NCI-H1105 treated with DMSO at 0.1 percent for 48 hours (cell line): ENCODE measurements at regions not wholly inside any gene's neighbourhood (a gene's known extent, or its start where the extent isn't known, plus 50 kb on each side); places are given as distances from the start of the nearest gene placed in this dataset.
"Not testable (repeated sequence)": the region's sequence is repeated elsewhere in the genome, so short reads cannot be mapped to it uniquely, and the experiment has no call there.

Experiments
- DNase-seq: peaks from one replicate; lab custom pipeline; 2025; lab: John Stamatoyannopoulos, UW

- DNase-seq: no peak
These were observed 270.4 kb downstream of the MIAT start for GRCh38 chr22:26927821-26928220.

DNA sequence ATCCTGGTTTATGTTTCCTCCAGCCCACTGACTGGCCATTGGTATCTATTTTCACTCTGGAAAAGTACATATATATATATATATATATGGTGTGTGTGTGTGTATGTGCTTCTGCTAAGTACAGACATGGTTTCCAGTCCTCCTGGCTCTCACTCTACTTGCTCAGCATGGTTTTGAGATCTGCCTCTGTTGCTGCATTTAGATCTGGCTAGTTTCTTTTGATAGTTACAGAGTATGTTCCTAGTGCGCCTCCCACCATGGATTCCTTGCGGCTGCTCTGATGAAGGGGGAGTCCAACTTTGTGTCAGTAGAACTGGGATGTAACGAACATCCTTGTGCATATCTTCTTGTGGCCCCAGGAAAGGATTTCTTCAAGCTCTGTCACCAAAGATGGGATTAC lies 274.1 kb downstream of the MIAT start:
- no peak for DNase-seq

GRCh38 chr22:26933105-26933590 lies 275.8 kb downstream of the MIAT start:
- no peak for DNase-seq

- no peak for DNase-seq
These were observed 279.8 kb downstream of the MIAT start for GRCh38 chr22:26937213-26937612.

DNA sequence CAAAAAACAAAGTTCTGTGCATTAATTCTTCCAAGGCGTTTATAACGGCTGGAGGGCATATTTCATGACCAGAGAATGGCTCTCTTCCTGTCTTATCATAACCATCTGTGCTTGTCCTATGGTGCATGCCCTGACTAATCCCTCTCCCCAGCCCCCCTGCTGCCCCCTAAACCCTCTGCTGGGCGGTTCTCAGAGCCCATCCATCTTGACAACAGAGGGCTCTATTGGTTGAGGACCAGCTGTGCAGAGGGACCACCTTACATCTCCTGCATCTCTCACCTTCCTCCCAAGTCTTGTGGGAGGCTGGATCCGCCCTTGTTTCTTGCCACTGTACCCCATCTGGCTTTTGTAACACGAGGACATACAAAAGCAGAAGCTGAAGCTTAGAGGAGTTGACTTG lies 282.1 kb downstream of the MIAT start:
- DNase-seq: no peak

- no peak for DNase-seq
These were observed 284.7 kb downstream of the MIAT start for GRCh38 chr22:26941896-26942636.

DNA sequence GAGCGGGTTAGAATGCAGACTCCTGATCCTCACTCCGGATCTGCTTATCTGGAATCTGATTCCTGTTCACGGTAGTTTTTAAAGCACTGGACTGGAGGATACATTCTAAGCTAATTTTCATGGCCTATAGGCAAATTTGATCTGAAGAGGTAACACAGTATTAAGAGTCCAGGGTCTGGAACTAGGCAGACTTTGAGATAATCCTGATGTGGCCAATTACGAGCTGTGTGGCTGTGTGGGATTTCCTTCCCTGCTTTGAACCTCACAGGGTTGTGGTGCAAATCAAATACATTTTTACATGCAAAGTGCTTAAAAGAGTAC lies 285.2 kb downstream of the MIAT start:
- no peak for DNase-seq

DNA sequence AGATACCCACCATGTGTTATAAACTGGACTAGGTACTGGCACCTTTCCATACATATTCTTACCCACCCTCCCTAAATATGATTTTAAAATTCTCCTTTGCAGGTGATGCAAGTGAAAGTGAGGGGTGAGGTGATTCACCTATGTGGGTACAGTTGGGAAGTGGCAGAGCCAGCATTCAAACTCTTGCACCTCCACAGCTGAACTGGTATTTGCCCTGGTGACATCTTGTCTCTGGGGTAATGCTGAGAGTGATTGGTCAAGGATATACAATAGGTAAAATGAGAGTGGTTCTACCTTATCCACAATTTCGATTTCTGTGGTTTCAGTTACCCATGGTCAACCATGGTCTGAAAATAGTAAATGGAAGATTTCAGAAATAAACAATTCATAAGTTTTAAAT lies 288.2 kb downstream of the MIAT start:
- DNase-seq: no peak

GRCh38 chr22:26949193-26949592 lies 291.8 kb downstream of the MIAT start:
- no peak for DNase-seq

GRCh38 chr22:26951139-26951538 lies 293.8 kb downstream of the MIAT start:
- not testable (repeated sequence) for DNase-seq

DNA sequence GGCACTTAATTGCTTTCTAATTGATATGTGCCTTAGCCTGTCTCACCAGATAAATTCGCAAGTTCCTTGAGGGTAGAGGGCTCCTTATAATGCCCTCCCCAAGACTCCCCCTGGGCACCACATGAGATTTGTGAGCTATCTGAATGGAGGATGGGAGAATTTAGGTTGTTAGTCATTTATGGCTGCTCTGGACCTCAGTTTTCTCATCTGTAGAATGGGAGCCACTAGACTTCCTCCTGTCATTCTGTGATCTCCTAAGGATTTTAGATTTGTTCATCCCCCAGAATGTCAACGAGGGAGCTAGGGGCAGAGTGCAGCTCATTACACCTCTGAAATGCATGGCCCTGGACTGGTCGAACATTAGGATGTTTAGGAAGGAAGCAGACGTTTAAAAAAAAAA lies 294.6 kb downstream of the MIAT start:
- no peak for DNase-seq

DNA sequence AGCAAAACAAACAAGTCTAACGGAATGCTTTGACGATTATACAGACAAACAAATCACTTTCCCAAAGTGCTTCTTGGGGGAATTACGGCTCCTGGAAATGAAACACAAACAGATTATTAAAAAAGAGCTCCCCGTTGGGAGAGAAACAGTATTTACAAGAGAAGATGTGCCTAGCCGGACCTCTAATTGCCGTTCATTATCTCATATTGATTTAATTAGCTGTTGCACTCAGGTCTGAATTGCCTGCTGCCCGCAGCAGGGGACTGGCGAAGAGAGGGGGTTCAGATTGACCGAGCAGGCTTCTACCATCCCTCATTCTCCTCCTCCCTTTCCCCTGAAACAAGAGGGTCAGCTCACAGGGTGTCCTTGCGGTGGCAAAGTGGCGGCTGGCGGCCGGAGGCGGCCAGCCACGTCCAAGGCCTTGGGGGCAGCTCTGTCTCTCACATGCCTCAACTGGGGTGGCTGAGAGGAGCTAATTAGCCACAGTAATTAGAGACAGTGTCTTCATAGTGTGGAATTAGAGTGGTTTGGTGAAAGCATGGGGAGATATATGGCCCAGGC lies 295.1 kb downstream of the MIAT start:
- DNase-seq: peak; percentile 61

GRCh38 chr22:26953012-26953883 lies 295.9 kb downstream of the MIAT start:
- DNase-seq: peak; percentile 79

- peak; percentile 64 for DNase-seq
These were observed 299.0 kb downstream of the MIAT start for GRCh38 chr22:26956371-26956770.

DNA sequence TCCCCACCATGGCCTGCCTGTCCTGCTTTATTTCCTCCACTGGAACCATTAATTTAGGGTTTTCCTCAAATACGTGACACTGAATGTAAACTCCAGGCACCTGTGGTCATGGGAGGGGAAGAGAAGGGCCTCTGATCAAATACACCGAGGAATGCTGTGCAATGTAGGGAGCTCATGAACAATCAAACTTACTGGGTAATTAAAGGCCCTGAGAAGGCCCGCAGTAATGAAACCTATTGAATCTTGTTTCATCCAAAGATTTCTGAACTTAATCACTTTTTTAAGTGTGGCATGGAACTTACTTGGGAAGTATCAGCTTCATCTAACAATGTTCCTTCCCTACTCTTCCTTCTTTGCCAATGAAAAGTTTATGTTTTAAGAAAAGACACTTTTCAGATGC lies 299.8 kb downstream of the MIAT start:
- no peak for DNase-seq

DNA sequence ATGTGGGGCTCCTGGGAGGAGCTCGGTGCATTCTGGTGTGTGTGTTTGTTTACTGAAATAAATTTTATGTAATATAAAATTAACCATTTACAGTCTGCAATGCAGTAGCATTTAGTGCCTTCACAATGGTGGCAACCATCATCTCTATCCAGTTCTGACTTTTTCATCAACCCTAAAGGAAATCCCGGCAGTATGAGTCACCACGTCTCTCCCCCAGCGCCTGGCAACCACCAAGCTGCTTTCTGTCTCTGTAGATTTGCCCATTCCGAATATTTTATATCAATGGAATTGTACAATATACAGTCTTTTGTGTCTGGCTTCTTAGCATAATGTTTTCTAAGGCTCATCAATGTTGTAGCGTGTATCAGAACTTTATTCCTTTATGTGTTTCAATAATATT lies 300.5 kb downstream of the MIAT start:
- DNase-seq: no peak

DNA sequence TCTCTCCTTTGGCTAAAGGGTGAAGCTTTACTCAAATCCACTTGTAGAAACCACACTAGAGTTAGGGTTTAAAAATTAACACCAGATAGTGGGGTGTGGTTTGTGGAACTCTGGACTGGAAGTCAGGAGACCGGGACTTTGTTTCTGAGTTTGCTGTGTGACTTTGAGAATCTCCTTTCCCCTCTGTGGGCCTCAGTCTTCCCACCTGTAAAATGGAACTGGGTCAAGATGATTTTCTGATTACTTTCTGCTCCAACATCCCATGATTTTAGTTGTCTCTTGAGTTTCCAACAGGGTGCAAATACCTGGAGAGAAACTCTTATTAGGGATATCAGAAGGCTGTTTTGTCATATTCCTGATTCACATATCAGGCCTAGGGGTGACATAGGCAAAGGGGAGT lies 301.0 kb downstream of the MIAT start:
- no peak for DNase-seq

DNA sequence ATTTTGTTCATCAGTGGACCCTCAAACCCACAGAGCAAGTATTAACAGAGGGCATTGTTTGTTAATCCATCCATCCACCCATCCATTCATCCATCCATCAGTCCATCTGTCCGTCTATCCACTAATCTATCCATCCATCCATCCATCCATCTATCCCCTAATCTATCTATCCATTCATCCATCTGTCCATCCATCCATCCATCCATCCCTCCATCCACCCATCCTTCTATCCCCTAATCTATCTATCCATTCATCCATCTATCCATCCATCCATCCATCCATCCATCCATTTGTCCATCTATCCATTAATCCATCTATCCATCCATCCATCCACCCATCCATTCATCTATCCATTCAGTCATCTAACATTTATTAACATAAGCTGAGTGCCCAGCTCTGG lies 307.3 kb downstream of the MIAT start:
- no peak for DNase-seq

DNA sequence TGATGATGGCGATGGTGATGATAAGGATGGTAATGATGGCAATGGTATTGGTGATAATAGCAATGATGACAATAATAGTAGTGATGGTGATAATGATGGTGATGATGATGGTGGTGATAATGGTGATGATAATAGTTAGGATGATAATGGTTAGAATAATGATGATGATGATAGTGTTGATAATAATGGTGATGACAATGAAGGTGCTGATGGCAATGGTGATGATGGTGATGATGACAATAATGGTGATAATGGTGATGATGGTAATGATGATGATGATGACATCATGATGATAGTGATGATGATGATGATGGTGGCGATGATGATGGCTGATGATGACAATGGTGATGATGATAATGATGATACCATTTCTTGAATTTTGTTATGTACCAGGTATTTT lies 309.9 kb downstream of the MIAT start:
- DNase-seq: no peak

GRCh38 chr22:26968859-26969523 lies 311.6 kb downstream of the MIAT start:
- no peak for DNase-seq

- DNase-seq: no peak
These were observed 313.5 kb downstream of the MIAT start for GRCh38 chr22:26970809-26971394.

DNA sequence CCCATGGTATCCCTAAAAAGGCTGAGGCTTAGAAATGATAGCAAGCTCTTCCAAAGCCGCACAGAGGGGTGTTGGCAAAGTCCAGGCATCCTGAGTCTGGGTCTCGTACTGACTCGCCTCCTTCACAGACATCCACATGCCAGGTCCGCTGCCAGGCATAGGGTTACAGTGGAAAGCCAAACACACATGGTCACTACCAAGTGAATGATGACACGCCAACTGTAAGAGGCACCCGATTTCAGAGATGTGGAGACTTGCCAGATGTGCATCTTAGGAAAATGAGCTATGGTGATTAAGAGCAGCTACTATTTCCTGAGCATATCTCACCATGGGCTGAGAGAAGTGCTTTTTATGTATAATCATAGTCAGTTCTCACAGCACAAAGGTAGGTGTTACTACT lies 314.9 kb downstream of the MIAT start:
- DNase-seq: no peak
